ENCODE measurements at regions not wholly inside any gene's neighbourhood (a gene's known extent, or its start where the extent isn't known, plus 50 kb on each side); places are given as distances from the start of the nearest gene placed in this dataset.

DNA sequence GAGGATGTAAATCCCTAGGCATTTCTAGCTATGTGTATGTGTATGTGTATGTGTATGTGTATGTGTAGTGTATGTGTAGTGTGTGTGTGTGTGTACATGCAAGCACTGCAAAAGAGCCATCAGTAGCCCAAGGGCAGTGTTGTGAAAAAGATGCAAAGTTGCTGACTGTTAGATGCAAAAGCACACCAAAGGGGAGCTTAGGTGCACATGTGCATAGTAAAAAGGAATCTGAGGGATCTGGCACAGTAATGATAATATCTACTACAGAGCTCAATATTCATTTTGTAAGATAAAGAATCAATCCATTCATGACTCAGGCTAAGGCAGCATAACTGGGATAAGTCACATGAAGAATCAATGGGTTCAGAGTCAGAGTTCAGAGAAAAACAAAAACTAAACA, 80.2 kb downstream of the TMEM47 start:
- TF ChIP-seq, protein P1, sequence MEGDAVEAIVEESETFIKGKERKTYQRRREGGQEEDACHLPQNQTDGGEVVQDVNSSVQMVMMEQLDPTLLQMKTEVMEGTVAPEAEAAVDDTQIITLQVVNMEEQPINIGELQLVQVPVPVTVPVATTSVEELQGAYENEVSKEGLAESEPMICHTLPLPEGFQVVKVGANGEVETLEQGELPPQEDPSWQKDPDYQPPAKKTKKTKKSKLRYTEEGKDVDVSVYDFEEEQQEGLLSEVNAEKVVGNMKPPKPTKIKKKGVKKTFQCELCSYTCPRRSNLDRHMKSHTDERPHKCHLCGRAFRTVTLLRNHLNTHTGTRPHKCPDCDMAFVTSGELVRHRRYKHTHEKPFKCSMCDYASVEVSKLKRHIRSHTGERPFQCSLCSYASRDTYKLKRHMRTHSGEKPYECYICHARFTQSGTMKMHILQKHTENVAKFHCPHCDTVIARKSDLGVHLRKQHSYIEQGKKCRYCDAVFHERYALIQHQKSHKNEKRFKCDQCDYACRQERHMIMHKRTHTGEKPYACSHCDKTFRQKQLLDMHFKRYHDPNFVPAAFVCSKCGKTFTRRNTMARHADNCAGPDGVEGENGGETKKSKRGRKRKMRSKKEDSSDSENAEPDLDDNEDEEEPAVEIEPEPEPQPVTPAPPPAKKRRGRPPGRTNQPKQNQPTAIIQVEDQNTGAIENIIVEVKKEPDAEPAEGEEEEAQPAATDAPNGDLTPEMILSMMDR (IDR thresholded peaks at IDR 0.05; ENCODE audit: low read depth, low read length): no peak
- no peak for DNase-seq (ENCODE audit: low read depth in 2 of 2)
- H3K4me3 ChIP-seq (replicated peaks in 1 of 2; ENCODE audit: low read depth in 2 of 2, low read length in 2 of 2): no peak overlapping the region

DNA sequence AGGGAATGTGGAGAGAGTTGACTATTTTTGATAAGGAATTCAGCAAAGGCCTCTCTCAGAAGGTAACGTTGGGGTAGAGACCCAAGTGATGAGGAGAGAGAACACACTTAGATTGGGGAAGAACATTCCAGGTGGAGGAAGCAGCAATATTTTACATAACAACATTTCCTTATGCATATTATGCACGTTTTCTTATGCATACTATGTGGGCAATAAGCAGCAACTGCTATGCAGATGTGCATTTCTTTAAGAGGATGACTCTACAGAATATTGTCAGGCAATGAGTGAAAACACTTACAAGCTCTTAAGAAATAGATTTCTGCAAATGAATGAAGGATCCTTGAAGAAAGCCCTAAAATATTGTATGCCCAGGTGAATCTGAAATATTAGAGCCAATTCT, 91.1 kb downstream of the TMEM47 start:
- TF ChIP-seq, protein P1 (IDR thresholded peaks at IDR 0.05; ENCODE audit: low read depth, low read length): no peak

GRCh38 chrX:34563804-34564203, 93.3 kb downstream of the TMEM47 start:
- TF ChIP-seq, protein P1 (IDR thresholded peaks at IDR 0.05; ENCODE audit: low read depth, low read length): no peak
- peak in 1 of 2 donors; percentile 31 for DNase-seq (ENCODE audit: low read depth in 2 of 2)
- no peak overlapping the region for H3K4me3 ChIP-seq (replicated peaks in 1 of 2; ENCODE audit: low read depth in 2 of 2, low read length in 2 of 2)

More for the DNA sequence above, 91.1 kb downstream of the TMEM47 start:
- H3K4me3 ChIP-seq (replicated peaks in 1 of 2; ENCODE audit: low read depth in 2 of 2, low read length in 2 of 2): no peak overlapping the region
- DNase-seq (ENCODE audit: low read depth in 2 of 2): no peak

GRCh38 chrX:34563061-34563460, 94.0 kb downstream of the TMEM47 start:
- no peak for DNase-seq (ENCODE audit: low read depth in 2 of 2)
- TF ChIP-seq, protein P1 (IDR thresholded peaks at IDR 0.05; ENCODE audit: low read depth, low read length): no peak

GRCh38 chrX:34562006-34562405, 95.1 kb downstream of the TMEM47 start:
- no peak overlapping the region for H3K4me3 ChIP-seq (replicated peaks in 1 of 2; ENCODE audit: low read depth in 2 of 2, low read length in 2 of 2)
- TF ChIP-seq, protein P1 (IDR thresholded peaks at IDR 0.05; ENCODE audit: low read depth, low read length): no peak
- peak in 1 of 2 donors; percentile 12 for DNase-seq (ENCODE audit: low read depth in 2 of 2)

More at GRCh38 chrX:34563061-34563460, 94.0 kb downstream of the TMEM47 start:
- H3K4me3 ChIP-seq (replicated peaks in 1 of 2; ENCODE audit: low read depth in 2 of 2, low read length in 2 of 2): no peak overlapping the region

DNA sequence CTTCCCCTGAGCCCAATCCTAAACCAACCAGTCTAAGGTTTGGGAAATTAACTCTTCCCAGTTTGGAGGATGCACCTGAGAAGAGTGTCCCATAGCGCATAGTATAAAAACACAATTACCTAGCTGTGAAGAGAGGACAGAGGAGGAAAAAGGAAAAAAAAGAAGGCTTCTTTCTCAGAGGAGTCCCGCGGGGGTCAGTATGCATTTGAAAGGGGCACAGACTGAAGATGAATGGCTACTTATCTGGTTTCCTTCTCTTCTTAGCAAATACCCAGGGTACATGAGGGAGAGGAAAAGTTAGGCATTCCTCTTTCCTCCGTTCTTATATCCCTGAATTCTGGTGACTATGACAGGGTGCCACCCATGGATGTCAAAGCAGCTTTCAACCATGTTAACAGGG, 96.9 kb downstream of the TMEM47 start:
- no peak for DNase-seq (ENCODE audit: low read depth in 2 of 2)
- TF ChIP-seq, protein P1 (IDR thresholded peaks at IDR 0.05; ENCODE audit: low read depth, low read length): no peak
- no peak overlapping the region for H3K4me3 ChIP-seq (replicated peaks in 1 of 2; ENCODE audit: low read depth in 2 of 2, low read length in 2 of 2)

DNA sequence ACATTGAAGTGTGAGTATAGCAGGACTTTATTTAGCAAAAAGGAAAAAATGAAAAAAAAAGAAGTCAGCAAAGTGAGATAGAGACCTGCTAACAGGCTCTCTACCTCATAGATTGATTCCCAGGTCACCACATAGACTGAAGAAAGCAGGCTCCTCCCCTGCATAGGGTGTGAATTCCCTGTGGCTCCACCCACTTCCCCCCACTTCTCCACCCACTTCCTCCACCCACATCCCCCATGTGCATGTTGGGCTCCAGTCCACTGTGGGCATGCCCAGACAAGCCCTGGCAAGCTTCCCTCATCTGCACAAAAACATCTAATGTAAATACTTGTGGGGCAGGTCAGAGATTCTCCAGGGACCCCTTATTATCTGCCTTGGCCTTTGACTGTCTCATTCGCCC, 97.8 kb downstream of the TMEM47 start:
- H3K4me3 ChIP-seq (replicated peaks in 1 of 2; ENCODE audit: low read depth in 2 of 2, low read length in 2 of 2): no peak overlapping the region
- DNase-seq (ENCODE audit: low read depth in 2 of 2): peak; percentile 27 to 43
- TF ChIP-seq, protein P1 (IDR thresholded peaks at IDR 0.05; ENCODE audit: low read depth, low read length): no peak
